ENCODE measurements at regions not wholly inside any gene's neighbourhood (a gene's known extent, or its start where the extent isn't known, plus 50 kb on each side); places are given as distances from the start of the nearest gene placed in this dataset.

GRCh38 chr6:125414507-125414906, 112.7 kb upstream of the HDDC2 start:
- Histone ChIP-seq H3K9me2 (ENCODE audit: low read depth, low read length) (no peaks in the 10 kb centered on the region), H3F3A (ENCODE audit: insufficient read depth, low read length) (no peaks in the 10 kb centered on the region), H3K9me3 (ENCODE audit: low read length) (peaks cover 5% of the 10 kb centered on the region; the same call in 1 of the 2 replicates), H3K9ac (ENCODE audit: low read length) (no peak overlapping the region), H3K36me3 (ENCODE audit: insufficient read depth, low read length) (no peaks in the 10 kb centered on the region), H3K27me3 (ENCODE audit: insufficient read depth, low read length) (no peaks in the 10 kb centered on the region), H3K27ac (ENCODE audit: low read depth, low read length, poor library complexity, severe bottlenecking) (no peak overlapping the region), H3K79me2 (ENCODE audit: insufficient read depth, low read length) (no peaks in the 10 kb centered on the region), H4K20me1 (ENCODE audit: insufficient read depth, low read length) (no peaks in the 10 kb centered on the region), H2AFZ (ENCODE audit: low read length) (no peak overlapping the region; the same call in 1 of the 2 replicates), H3K4me3 (ENCODE audit: low read depth, low read length, poor library complexity, severe bottlenecking) (no peak overlapping the region), H3K4me2 (ENCODE audit: low read length) (no peak overlapping the region), H3K4me1 (ENCODE audit: insufficient read depth, low read length, severe bottlenecking) (no peaks in the 10 kb centered on the region)
- no peak for TF ChIP-seq CTCF (IDR thresholded peaks at IDR 0.05; ENCODE audit: low read length)
- no peak for TF ChIP-seq EZH2 (IDR thresholded peaks at IDR 0.05; ENCODE audit: borderline replicate concordance, low read length)

DNA sequence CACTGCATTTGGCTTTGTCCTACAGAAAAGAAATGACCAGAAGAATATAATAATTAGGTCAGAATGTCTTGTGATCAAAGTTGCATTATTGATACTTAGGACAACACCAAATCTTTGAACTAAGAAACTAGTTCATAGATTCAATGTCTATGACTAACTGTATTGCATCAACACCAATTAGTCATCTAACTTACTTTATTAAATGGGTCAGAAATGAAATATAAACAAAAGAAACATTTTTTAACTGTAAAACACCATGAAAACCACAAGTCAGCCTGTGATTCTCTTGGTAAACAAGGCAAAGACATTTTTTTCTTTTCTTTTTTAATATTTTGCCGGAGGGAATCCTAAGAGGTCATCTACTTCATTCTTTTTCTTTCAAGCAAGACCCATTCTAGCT, 114.1 kb upstream of the HDDC2 start:
- H3K4me3 ChIP-seq (ENCODE audit: low read depth, low read length, poor library complexity, severe bottlenecking): no peak overlapping the region
- no peak for TF ChIP-seq CTCF (IDR thresholded peaks at IDR 0.05; ENCODE audit: low read length)
- no peak for TF ChIP-seq EZH2 (IDR thresholded peaks at IDR 0.05; ENCODE audit: borderline replicate concordance, low read length)
- H3K4me2 ChIP-seq (ENCODE audit: low read length): no peak overlapping the region
- H3K9me3 ChIP-seq (ENCODE audit: low read length): peaks cover 5% of the 10 kb centered on the region; the same call in 1 of the 2 replicates
- no peaks in the 10 kb centered on the region for H3K4me1 ChIP-seq (ENCODE audit: insufficient read depth, low read length, severe bottlenecking)
- no peaks in the 10 kb centered on the region for H3K27me3 ChIP-seq (ENCODE audit: insufficient read depth, low read length)
- H3K27ac ChIP-seq (ENCODE audit: low read depth, low read length, poor library complexity, severe bottlenecking): no peak overlapping the region
- no peaks in the 10 kb centered on the region for H3F3A ChIP-seq (ENCODE audit: insufficient read depth, low read length)
- no peaks in the 10 kb centered on the region for H4K20me1 ChIP-seq (ENCODE audit: insufficient read depth, low read length)
- H3K36me3 ChIP-seq (ENCODE audit: insufficient read depth, low read length): no peaks in the 10 kb centered on the region
- no peak overlapping the region for H3K9ac ChIP-seq (ENCODE audit: low read length)
- no peaks in the 10 kb centered on the region for H3K9me2 ChIP-seq (ENCODE audit: low read depth, low read length)
- H3K79me2 ChIP-seq (ENCODE audit: insufficient read depth, low read length): no peaks in the 10 kb centered on the region
- no peak overlapping the region for H2AFZ ChIP-seq (ENCODE audit: low read length)

- no peaks in the 10 kb centered on the region for H3K9me2 ChIP-seq (ENCODE audit: low read depth, low read length)
- H3K27me3 ChIP-seq (ENCODE audit: insufficient read depth, low read length): no peaks in the 10 kb centered on the region
- H4K20me1 ChIP-seq (ENCODE audit: insufficient read depth, low read length): no peaks in the 10 kb centered on the region
- no peaks in the 10 kb centered on the region for H3K36me3 ChIP-seq (ENCODE audit: insufficient read depth, low read length)
- peaks cover 9% of the 10 kb centered on the region for H3K4me1 ChIP-seq (ENCODE audit: insufficient read depth, low read length, severe bottlenecking)
- no peak overlapping the region for H3K9ac ChIP-seq (ENCODE audit: low read length)
- no peak overlapping the region for H3K27ac ChIP-seq (ENCODE audit: low read depth, low read length, poor library complexity, severe bottlenecking)
- H2AFZ ChIP-seq (ENCODE audit: low read length): no peak overlapping the region
- H3K4me3 ChIP-seq (ENCODE audit: low read depth, low read length, poor library complexity, severe bottlenecking): no peak overlapping the region
- no peaks in the 10 kb centered on the region for H3K79me2 ChIP-seq (ENCODE audit: insufficient read depth, low read length)
- no peak overlapping the region for H3K4me2 ChIP-seq (ENCODE audit: low read length)
- TF ChIP-seq EZH2 (IDR thresholded peaks at IDR 0.05; ENCODE audit: borderline replicate concordance, low read length) (no peak), CTCF (IDR thresholded peaks at IDR 0.05; ENCODE audit: low read length) (no peak)
- H3K9me3 ChIP-seq (ENCODE audit: low read length): no peaks in the 10 kb centered on the region
- no peaks in the 10 kb centered on the region for H3F3A ChIP-seq (ENCODE audit: insufficient read depth, low read length)
These were observed 120.1 kb upstream of the HDDC2 start for GRCh38 chr6:125421836-125422235.

Measured in OCI-LY1 (cell line).